Cardiac septum (tissue), 1 donor: ENCODE measurements at regions not wholly inside any gene's neighbourhood (a gene's known extent, or its start where the extent isn't known, plus 50 kb on each side); places are given as distances from the start of the nearest gene placed in this dataset.
"Not testable (repeated sequence)": the region's sequence is repeated elsewhere in the genome, so short reads cannot be mapped to it uniquely, and the experiment has no call there.

ENCODE experiments used
- DNase-seq: peaks from one replicate; pipeline ENCODE4 v3.0.0-alpha.2; 2020; ENCODE audit warnings: low spot score
- intact Hi-C: fragments of 100-400 bp; cut with DNase I; formaldehyde crosslinking; loops from one replicate; pipeline ENCODE4 v1.14.0; 2022
- donor health status: DM: no; HTN: no; CAD: no.

- DNase-seq, result peak; percentile 86
- intact Hi-C loops, result no loop called here
These were observed 54.4 kb downstream of the PRR18 start for GRCh38 chr6:166253778-166254204.

DNA sequence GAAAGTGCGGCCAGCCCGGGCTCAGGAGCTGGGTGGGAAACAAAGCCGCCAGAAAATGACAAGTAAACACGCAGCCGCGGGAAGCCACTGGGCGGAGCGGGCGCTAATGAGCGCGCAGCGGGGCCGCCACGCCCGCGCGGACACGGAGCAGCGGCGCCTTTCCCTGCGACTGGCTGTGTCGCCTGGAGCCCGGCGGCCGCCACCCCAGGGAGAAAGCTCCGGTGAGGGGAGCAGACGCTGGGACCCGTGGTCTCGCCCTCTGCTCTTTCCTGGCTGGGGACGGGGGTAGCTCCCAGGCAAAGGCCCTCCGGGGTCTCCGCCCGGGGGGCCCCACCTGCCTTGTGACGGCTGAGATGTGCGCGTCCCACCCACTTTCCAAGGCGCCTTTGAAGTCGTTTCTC is 54.9 kb downstream of the PRR18 start:
- intact Hi-C loops, result no loop called here
- no peak for DNase-seq

DNA sequence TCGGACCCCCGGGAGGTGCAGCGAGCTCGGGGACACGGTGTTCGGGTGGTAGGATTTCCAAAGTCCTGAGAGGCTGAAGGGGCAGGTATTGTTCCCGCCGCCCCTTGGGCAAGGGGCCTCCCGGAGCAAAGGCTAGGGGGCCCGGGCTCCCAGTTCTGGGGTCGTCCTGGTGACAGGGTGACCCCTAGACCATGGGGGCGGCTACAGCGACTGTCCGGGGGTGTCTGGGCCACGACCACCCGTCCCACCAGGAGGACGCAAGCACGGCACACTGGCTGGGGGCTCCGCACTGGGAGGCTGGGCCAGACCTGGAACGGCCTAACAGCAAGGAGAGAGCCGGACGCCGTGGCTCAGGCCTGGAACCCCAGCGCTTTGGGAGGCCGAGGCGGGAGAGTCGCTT is 55.6 kb downstream of the PRR18 start:
- intact Hi-C loops, result no loop called here
- no peak for DNase-seq

- DNase-seq, result no peak
- intact Hi-C loops, result no loop called here
These were observed 56.5 kb downstream of the PRR18 start for GRCh38 chr6:166251655-166252054.

DNA sequence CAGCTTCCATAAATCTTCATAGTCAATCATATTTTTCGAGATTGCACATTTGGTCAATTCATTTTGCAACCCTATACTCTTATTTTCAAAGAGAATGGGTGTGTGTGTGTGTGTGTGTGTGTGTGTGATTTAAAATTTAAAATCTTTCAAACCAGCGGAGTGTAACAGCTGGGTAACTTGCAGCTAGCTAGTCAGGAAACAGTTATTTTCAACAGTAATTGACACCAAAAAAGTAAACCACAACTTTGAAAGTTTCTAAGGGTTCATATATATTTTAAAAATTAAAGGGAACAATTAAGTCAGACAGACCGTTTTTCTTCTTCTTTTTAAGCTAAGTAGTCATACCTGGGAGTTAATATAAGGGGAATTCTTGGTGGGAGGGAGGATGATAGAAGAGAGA is 57.0 kb downstream of the PRR18 start:
- intact Hi-C loops, result no loop called here
- DNase-seq, result no peak

DNA sequence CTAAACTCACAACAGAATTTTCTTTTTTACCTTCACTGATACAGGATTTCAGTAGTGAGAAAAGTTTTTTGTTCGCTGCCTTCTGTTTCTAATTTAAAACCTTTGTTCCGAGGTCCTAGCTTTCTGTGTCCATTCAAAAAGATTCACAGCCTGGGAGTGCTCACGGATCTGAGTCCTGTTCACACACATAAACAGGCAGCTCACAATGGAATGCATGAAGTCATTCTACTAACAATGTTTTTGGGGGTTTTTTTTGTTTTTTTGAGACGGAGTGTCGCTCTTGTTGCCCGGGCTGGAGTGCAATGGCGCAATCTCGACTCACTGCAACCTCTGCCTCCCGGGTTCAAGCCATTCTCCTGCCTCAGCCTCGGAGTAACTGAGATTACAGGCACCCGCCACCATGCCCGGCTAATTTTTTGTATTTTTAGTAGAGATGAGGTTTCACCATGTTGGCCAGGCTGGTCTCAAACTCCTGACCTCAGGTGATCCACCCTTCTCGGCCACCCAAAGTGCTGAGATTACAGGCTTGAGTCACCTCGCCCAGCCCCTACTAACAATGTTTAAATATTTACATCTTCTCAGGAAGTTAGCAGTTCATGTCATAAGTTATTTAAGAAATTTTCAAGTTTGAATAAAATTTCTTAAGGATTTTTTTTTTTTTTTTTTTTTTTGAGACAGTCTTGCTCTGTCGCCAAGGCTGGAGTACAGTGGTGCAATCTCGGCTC is 59.0 kb downstream of the PRR18 start:
- DNase-seq, intact Hi-C loops: not testable (repeated sequence)

- DNase-seq, result no peak
- intact Hi-C loops, result no loop called here
These were observed 63.0 kb downstream of the PRR18 start for GRCh38 chr6:166245148-166245547.

GRCh38 chr6:166244353-166245045 is 63.7 kb downstream of the PRR18 start:
- DNase-seq, result no peak
- intact Hi-C loops, result no loop called here

- intact Hi-C loops, result no loop called here
- DNase-seq, result no peak
These were observed 65.3 kb downstream of the PRR18 start for GRCh38 chr6:166242888-166243287.

DNA sequence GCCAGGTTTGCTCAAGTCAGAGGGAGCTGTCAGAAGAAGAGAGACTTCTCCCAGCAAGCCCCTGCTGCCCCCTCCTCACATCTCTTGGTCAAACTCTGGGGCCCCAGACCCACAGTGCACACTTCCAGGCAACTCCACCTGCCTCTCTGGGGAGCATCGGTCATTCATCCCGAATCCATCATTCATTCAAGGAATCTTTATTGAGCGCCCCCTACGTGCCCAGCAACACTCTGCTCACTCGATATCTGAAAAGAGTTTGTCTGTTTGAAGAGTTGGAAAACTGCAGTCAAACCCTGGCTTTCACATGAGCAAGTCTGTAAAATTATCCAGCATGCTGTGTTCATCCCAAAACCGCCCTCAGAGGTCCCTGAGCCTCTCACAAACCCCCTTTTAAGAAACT is 66.2 kb downstream of the PRR18 start:
- intact Hi-C loops, result no loop called here
- no peak for DNase-seq

- DNase-seq, result no peak
These were observed 67.3 kb downstream of the PRR18 start for GRCh38 chr6:166240889-166241288.

GRCh38 chr6:166237617-166238016 is 70.0 kb upstream of the TBXT start:
- intact Hi-C loops, result no loop called here
- no peak for DNase-seq

More at GRCh38 chr6:166240889-166241288, 67.3 kb downstream of the PRR18 start:
- intact Hi-C loops, result no loop called here

DNA sequence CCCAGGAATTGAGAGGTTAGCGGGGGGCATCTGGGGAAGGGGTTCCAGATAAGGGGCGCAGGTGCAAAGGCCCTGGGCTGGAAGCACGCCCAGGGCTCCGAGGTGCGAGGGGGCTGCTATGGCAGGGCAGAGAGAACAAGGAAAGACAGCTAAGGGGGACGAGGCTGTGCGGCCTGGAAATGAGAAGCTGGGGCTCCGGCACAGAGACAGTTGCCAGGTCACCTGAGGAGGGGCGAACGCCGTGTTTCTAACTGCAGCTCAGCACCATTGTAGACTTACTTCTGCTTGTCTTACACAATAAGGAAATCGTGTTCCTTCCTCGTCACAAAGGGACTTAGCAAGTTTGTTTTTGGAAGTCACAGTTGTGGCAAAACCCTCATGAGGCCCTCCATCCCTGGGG is 68.9 kb upstream of the TBXT start:
- intact Hi-C loops, result no loop called here

DNA sequence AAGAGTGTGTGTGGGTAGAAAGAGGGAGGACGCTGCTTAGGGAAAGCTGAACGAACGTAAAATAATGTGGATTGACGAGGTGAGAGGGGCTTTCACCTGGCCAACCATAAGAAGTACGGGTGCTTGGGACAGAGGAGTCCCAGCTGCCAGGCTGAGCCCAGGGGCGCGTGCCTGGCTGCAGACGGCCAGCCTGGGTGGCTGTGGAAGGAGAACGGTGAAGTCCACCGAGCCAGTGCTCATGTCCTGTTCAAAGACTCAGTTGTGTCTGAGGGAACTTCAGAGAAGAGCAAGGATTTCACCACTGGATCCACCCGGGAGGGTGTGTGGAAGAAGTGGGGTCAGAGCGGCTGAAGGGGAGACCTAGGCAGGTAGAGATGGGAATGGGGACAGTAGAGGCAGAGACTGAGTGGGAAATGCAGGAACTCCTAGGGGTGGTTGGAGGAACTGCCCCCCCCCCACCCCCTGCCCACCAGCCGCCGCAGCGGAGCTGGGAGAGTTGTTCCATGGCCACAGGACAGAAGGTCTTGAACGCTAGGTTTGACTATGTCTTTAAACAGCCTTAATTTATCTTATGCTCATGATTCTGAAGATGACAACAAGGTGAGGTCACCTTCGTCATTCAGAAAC is 68.1 kb upstream of the TBXT start:
- no peak for DNase-seq
- intact Hi-C loops, result no loop called here

More for the DNA sequence above, 68.9 kb upstream of the TBXT start:
- no peak for DNase-seq

DNA sequence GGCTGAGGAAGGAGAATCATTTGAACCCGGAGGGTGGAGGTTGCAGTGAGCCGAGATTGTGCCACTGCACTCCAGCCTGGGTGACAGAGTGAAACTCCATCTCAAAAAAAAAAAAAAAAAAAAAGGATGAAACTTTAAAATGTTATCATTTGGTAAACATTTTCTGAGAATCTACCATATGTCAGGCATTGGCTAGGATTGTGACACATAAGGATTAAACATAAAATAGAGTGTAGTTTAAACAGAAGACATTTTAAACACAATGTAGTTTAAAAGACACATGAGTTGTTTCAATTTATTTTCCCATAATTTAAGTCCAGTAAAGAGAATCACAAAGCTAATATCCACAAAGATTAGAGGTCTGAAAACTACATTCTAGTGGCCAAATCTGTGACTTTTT is 63.5 kb upstream of the TBXT start:
- DNase-seq, intact Hi-C loops: not testable (repeated sequence)

GRCh38 chr6:166228839-166229528 is 61.3 kb upstream of the TBXT start:
- intact Hi-C loops, result no loop called here
- DNase-seq, result no peak

DNA sequence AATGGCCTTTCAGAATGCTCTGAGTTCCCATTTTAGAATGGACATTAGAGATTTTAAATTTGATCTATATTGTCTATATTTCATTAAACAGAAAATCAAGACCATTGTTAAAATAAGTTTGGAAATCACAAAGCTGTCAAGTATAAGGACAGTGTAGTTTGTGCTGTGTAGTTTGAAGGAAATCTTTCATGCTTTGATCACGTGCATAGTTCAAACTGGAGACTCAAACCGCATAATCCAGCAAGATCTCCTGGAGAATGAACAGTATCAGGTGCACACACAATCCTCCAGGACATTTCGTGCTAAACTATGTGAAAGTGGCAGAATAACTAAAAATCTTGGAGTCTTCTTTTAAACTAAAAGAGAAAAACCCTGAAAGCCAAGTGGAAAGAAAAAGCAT is 60.8 kb upstream of the TBXT start:
- intact Hi-C loops, result no loop called here
- DNase-seq, result no peak

DNA sequence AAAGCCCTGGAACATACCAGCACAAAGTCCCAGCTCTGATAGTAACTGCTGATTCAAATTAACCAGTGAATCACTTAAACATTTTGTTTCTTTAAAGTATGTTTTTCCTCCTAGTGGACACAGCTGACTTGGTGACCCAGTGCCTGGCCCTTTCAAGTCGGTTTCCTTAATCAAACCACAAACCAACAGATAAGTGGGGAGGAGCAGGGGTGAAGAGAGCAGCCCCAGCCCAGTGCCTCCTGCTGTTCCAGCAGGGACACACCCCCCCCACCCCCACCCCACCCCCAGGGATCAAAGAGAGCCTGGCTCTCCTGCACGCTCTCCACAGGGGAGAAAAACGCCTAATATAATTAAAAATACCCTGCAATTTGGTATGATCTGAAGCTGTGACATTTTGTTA is 55.4 kb upstream of the TBXT start:
- intact Hi-C loops, result no loop called here
- no peak for DNase-seq

DNA sequence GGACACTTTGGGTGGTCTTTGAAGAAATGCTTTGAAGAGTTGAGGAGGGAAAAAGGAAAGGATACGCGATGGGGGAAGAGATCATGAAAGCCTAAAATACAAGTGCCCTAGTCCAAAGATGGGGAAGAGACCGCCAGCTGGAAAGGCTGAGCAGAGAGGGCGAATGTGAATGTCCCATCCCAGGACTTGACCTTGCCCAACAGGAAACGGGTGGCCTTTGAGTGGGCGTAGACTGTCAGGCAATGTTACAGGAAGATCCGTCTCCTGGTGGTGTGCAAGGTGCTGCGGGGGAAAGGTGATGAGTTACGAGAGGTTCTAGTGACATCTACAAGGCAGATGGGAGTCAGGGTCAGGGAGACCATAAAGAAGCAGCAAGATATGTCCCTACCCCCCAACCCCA is 55.0 kb upstream of the TBXT start:
- no peak for DNase-seq
- intact Hi-C loops, result no loop called here

GRCh38 chr6:166221636-166222035 is 54.0 kb upstream of the TBXT start:
- intact Hi-C loops, result no loop called here
- no peak for DNase-seq
